GM18951 (cell line): ENCODE measurements at regions not wholly inside any gene's neighbourhood (a gene's known extent, or its start where the extent isn't known, plus 50 kb on each side); places are given as distances from the start of the nearest gene placed in this dataset.
"Not testable (repeated sequence)": the region's sequence is repeated elsewhere in the genome, so short reads cannot be mapped to it uniquely, and the experiment has no call there.

ENCODE experiments used
- POLR2A ChIP-seq: IDR thresholded peaks from 4 replicates; pipeline ENCODE4 v1.6.1; 2011; ENCODE audit warnings: mild to moderate bottlenecking; ENCODE audit not compliant: insufficient read length, insufficient read depth; ENCODE audit errors: extremely low read depth
- in situ Hi-C: fragments of 300-500 bp; cut with MboI; formaldehyde crosslinking; loops from one replicate; pipeline ENCODE4 v1.12.0; 2022; ENCODE audit warnings: low sequenced_read_pairs, mixed read lengths, inconsistent platforms; ENCODE audit not compliant: unreplicated experiment

DNA sequence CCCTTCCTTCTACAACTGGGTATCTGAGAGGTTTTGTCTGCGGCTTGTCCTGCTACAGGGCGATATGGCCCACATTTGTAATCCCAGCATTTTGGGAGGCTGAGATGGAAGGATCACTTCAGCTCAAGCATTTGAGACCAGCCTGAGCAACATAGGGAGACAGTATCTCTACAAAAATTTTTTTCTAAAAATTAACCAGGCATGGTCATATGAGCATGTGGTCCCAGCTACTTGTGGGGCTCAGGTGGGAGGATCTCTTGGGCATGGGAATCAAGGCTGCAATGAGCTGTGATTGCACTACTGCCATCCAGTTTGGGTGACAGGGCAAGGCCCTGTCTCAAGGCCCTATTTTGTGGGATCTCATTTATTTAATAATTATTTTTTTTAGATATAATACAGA lies 420.6 kb upstream of the PABPC4L start:
- no peak for TF ChIP-seq POLR2A
- in situ Hi-C loops: no loop called here

GRCh38 chr4:134621715-134622114 lies 420.1 kb upstream of the PABPC4L start:
- in situ Hi-C loops: not testable (repeated sequence)

- no peak for TF ChIP-seq POLR2A
- in situ Hi-C loops: no loop called here
Observed at GRCh38 chr4:134610956-134611355, 409.4 kb upstream of the PABPC4L start.

- TF ChIP-seq POLR2A: no peak
- in situ Hi-C loops: no loop called here
Observed at GRCh38 chr4:134610172-134610571, 408.6 kb upstream of the PABPC4L start.

- in situ Hi-C loops: no loop called here
- TF ChIP-seq POLR2A: no peak
Observed at GRCh38 chr4:134601706-134602105, 400.1 kb upstream of the PABPC4L start.

- TF ChIP-seq POLR2A: no peak
- in situ Hi-C loops: no loop called here
Observed at GRCh38 chr4:134591326-134591725, 389.7 kb upstream of the PABPC4L start.

DNA sequence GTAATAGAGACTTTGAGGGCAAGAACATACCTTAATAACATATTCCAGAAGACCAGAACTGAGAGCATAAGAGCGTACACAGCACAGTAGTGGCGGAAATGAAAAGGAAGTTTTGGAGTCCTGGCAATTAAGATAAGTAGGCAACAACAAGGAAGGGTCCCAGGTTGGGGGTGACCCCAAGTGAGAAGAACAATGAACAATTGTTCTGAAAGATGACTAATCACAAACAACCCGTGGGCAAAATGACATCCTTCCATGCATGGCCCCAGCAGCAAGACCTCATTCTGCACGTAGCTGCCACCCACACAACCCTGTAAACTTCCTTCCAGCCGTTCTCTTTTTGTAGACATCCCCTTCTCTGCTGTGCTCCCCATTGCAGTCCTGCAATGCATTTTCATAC lies 384.4 kb upstream of the PABPC4L start:
- TF ChIP-seq POLR2A: no peak
- in situ Hi-C loops: no loop called here

DNA sequence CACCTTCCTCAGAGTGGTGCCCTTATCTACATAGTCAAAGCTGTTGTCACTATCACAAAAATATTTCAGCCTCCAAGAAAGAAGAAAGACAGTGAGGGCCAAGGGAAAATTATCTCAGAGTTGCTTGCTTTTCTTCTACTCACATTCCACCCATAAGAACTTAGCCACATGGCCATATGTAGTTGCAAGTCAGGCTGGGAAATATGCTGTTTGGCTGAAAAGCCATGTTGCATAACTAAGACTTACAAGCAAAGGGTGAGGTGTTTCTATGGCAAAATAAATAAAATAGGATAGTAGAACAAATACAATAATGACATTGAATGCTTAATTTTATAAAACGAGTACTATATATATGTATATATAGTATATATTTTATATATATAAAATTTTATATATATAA lies 365.9 kb upstream of the PABPC4L start:
- no peak for TF ChIP-seq POLR2A
- in situ Hi-C loops: no loop called here

GRCh38 chr4:134560728-134561127 lies 359.1 kb upstream of the PABPC4L start:
- in situ Hi-C loops: no loop called here
- no peak for TF ChIP-seq POLR2A

GRCh38 chr4:134552063-134552462 lies 350.5 kb upstream of the PABPC4L start:
- TF ChIP-seq POLR2A: no peak
- in situ Hi-C loops: no loop called here

DNA sequence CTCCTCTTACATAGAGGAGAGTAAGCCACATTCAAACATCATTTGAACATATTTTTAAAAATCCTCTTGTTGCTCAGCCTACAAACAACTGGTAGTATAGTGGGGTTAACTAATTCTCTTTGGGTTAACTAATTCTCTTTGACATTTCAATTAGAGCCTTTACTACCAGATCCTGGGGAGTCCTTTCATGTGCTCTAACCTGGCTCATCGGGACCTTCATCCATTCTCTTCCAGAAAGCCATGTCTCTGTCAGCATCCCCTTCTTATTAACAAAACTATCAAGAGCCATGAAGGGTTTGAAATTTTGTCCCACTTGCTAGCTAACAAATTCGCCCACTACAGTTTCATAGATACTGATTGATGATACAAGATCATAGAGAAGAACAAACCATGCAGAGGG lies 349.8 kb upstream of the PABPC4L start:
- in situ Hi-C loops: no loop called here
- TF ChIP-seq POLR2A: no peak

DNA sequence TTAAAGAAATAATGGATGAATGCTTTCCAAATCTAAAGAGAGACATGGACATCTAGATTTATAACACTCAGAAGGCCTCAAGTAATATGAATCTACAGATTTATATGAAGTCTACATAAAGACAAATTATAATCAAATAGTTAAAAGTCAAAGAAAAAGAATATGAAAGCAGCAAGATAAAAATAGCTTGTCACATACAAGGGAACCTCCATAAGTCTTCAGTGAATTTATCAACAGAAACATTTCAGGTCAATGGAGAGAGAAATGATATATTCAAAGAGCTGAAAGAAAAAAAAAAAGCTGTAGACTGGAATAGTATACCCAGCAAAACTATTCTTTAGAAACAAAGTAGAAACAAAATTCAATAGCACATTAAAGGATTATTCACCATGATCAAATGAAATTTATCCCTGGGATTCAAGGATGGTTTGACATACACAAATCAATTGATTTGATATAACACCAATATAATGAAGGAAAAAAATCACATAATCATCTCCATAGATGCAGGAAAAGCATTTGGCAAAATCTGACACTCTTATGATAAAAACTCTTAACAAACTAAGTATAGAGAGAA lies 346.6 kb upstream of the PABPC4L start:
- TF ChIP-seq POLR2A: no peak
- in situ Hi-C loops: no loop called here

- in situ Hi-C loops: no loop called here
- TF ChIP-seq POLR2A: no peak
Observed at GRCh38 chr4:134546279-134546678, 344.7 kb upstream of the PABPC4L start.

GRCh38 chr4:134544303-134544770 lies 342.7 kb upstream of the PABPC4L start:
- in situ Hi-C loops: no loop called here
- TF ChIP-seq POLR2A: no peak

DNA sequence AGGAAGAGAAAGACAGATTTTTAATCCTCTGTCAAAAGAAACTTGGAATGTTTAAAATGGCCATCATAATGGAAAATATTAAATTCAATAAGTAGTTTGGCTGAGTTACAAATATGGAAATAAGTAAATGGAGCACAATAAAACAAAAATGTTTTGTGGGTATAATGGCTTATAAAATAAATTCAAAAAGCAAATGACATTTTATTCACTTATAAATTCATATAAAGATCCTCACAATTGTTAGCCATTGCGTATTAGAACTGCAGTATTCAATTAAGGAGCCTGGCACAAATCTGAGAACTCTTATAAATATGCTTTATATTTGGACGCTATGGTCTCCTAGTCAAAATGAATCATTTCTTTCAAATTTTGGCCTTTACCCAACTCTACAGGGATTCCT lies 339.0 kb upstream of the PABPC4L start:
- in situ Hi-C loops: no loop called here
- no peak for TF ChIP-seq POLR2A
